ENCODE measurements at regions not wholly inside any gene's neighbourhood (a gene's known extent, or its start where the extent isn't known, plus 50 kb on each side); places are given as distances from the start of the nearest gene placed in this dataset.
"Not testable (repeated sequence)": the region's sequence is repeated elsewhere in the genome, so short reads cannot be mapped to it uniquely, and the experiment has no call there.

- TF ChIP-seq ZNF281 (CRISPR knock-in tag; IDR thresholded peaks at IDR 0.05) (no peak), STAT6 (CRISPR knock-in tag; conservative IDR thresholded peaks at IDR 0.05; ENCODE audit: low read depth) (no peak), ZNF121 (CRISPR knock-in tag; IDR thresholded peaks at IDR 0.05) (no peak), AR (CRISPR knock-in tag; IDR thresholded peaks at IDR 0.05) (no peak), ESRRA (CRISPR knock-in tag; IDR thresholded peaks at IDR 0.05; ENCODE audit: borderline replicate concordance) (no peak), MXD4 (CRISPR knock-in tag; IDR thresholded peaks at IDR 0.05; ENCODE audit: borderline replicate concordance) (no peak)
These were observed 279.7 kb upstream of the AMIGO2 start (continued) for GRCh38 chr12:47359310-47360092.

GRCh38 chr12:47357006-47357405 lies 277.2 kb upstream of the AMIGO2 start:
- H3K4me3 Mint-ChIP-seq; ATAC-seq; H3K27me3 Mint-ChIP-seq (ENCODE audit: low read depth); DNase-seq (ENCODE audit: low spot score); H3K27ac Mint-ChIP-seq; H3K36me3 Mint-ChIP-seq: not testable (repeated sequence)
- ChIA-PET CTCF (interaction anchor here (0.6 to 1.2 kb wide), 2 partner anchors 51 to 291 kb away, joined by 3 read pairs; no protein-coding TSS in a partner anchor), POLR2A (interaction anchor here (0.7 kb wide), 1 partner anchor 432 kb away, joined by 3 read pairs; no protein-coding TSS in a partner anchor)
- H3K4me1 Mint-ChIP-seq: peaks cover 10% of the 10 kb centered on the region; the same call in 1 of the 2 replicates
- H3K9me3 Mint-ChIP-seq: peaks cover 14% of the 10 kb centered on the region

GRCh38 chr12:47356129-47356700 lies 276.5 kb upstream of the AMIGO2 start:
- ATAC-seq (no peak), DNase-seq (ENCODE audit: low spot score) (no peak)
- Mint-ChIP-seq H3K4me1 (peaks cover 5% of the 10 kb centered on the region; the same call in 1 of the 2 replicates), H3K9me3 (peaks cover 14% of the 10 kb centered on the region), H3K27ac (no peak overlapping the region), H3K4me3 (no peak overlapping the region), H3K36me3 (peaks cover 2% of the 10 kb centered on the region; the same call in 1 of the 2 replicates), H3K27me3 (ENCODE audit: low read depth) (no peaks in the 10 kb centered on the region)
- POLR2A ChIA-PET: no interaction called here
- CTCF ChIA-PET: interaction anchor here (1.2 kb wide), 1 partner anchor 52 kb away, joined by 3 read pairs; no protein-coding TSS in a partner anchor
- TF ChIP-seq CREB1 (CRISPR knock-in tag; IDR thresholded peaks at IDR 0.05) (no peak), IRF1 (CRISPR knock-in tag; IDR thresholded peaks at IDR 0.05) (no peak), MAX (CRISPR knock-in tag; IDR thresholded peaks at IDR 0.05) (no peak), GRHL2 (CRISPR knock-in tag; IDR thresholded peaks at IDR 0.05; ENCODE audit: insufficient replicate concordance, severe bottlenecking) (no peak), ZBTB43 (CRISPR knock-in tag; IDR thresholded peaks at IDR 0.05) (no peak), MXD4 (CRISPR knock-in tag; IDR thresholded peaks at IDR 0.05; ENCODE audit: borderline replicate concordance) (no peak), ZSCAN18 (CRISPR knock-in tag; IDR thresholded peaks at IDR 0.05) (no peak), SMAD4 (CRISPR knock-in tag; IDR thresholded peaks at IDR 0.05) (no peak), OVOL2 (CRISPR knock-in tag; IDR thresholded peaks at IDR 0.05; ENCODE audit: borderline replicate concordance) (no peak)

All from WTC11 (cell line).